K562 (cell line): ENCODE measurements at regions not wholly inside any gene's neighbourhood (a gene's known extent, or its start where the extent isn't known, plus 50 kb on each side); places are given as distances from the start of the nearest gene placed in this dataset.

Experiments used
- ATAC-seq: fragments of 200-7000 bp; cut with Tn5 transposase; 3 replicates; pipeline ENCODE4 v1.9.1; 2020; ENCODE audit warnings: moderate library complexity
- BruUV-seq: library from RNA; stranded (reverse); fragments of 400-500 nt; replicated peaks from 2 replicates; lab custom pipeline; 2021; lab: Mats Ljungman, UMichigan
- CTCF ChIA-PET: fragments of 300-600 bp; formaldehyde crosslinking; extraction: SDS; loops from one replicate; lab custom pipeline; 2021; ENCODE audit warnings: low intra/inter-chr PET ratio; lab: Yijun Ruan, JAX
- POLR2A ChIA-PET: fragments of 300-600, 350-650 bp; sonication (Branson Sonifier 250); formaldehyde crosslinking; extraction: SDS; loops from one replicate; lab custom pipeline; 2021; ENCODE audit warnings: antibody characterized with exemption, inconsistent platforms; lab: Yijun Ruan, JAX
- DNase-seq, 4 experiments: peaks; one replicate each; pipeline versions ENCODE4 v3.0.0 to v3.0.0-alpha.2; 2011 to 2018; ENCODE audit warnings: low spot score in 3 of 4, mixed read lengths in 3 of 4; ENCODE audit errors: extremely low read depth in 1 of 4
- FAIRE-seq: peaks from 2 replicates; lab custom pipeline; 2011; peaks lifted over from hg19 to GRCh38; lab: Jason Lieb, UNC
- H2AFZ ChIP-seq: 2 replicates; pipeline ENCODE4 v1.6.0; 2011; ENCODE audit warnings: low read depth, low read length, control low read depth, inconsistent platforms
- H3K27ac ChIP-seq: fragments of 200-600 bp; 3 replicates; pipeline ENCODE4 v1.8.0; 2011; ENCODE audit warnings: low read depth, mild to moderate bottlenecking, control low read depth, inconsistent platforms, low read length, moderate library complexity, mixed read lengths; ENCODE audit errors: extremely low read depth
- H3K27me3 ChIP-seq, 2 experiments: fragments of 300-600 bp in 1 of 2; 2 replicates in 1 of 2; 3 replicates in 1 of 2; pipeline versions ENCODE4 v1.6.0 to v1.8.0; 2011; ENCODE audit warnings: inconsistent platforms in 2 of 2, low read length in 2 of 2, mild to moderate bottlenecking in 1 of 2, mixed read lengths in 1 of 2, moderate library complexity in 1 of 2; ENCODE audit not compliant: control insufficient read depth in 2 of 2, insufficient read depth in 2 of 2
- H3K36me3 ChIP-seq: fragments of 300-600 bp; 3 replicates; pipeline ENCODE4 v1.8.0; 2011; ENCODE audit warnings: mild to moderate bottlenecking, low read length, inconsistent platforms; ENCODE audit not compliant: control insufficient read depth, insufficient read depth
- H3K4me1 ChIP-seq, 2 experiments: fragments of 200-600 bp in 1 of 2; replicated peaks in 1 of 2; 2 replicates in 1 of 2; 3 replicates in 1 of 2; pipeline versions ENCODE4 v1.5.1 to v1.8.0; 2011; ENCODE audit warnings: inconsistent platforms in 2 of 2, low read length in 2 of 2, mild to moderate bottlenecking in 1 of 2, mixed read lengths in 1 of 2, moderate library complexity in 1 of 2; ENCODE audit not compliant: control insufficient read depth in 2 of 2, insufficient read depth in 2 of 2
- H3K4me2 ChIP-seq: 2 replicates; pipeline ENCODE4 v1.6.1; 2011; ENCODE audit warnings: low read length, control low read depth, inconsistent platforms, mixed read lengths; ENCODE audit not compliant: insufficient read depth
- H3K4me3 ChIP-seq: fragments of 200-600 bp; sonication (generic), shearing (Covaris generic); 2 replicates; pipeline ENCODE4 v1.5.1; 2016; ENCODE audit warnings: control low read depth, inconsistent platforms
- H3K79me2 ChIP-seq: fragments of 200-600 bp; 3 replicates; pipeline ENCODE4 v1.8.0; 2011; ENCODE audit warnings: low read length, inconsistent platforms; ENCODE audit not compliant: control insufficient read depth, insufficient read depth
- H3K9ac ChIP-seq, 2 experiments: 2 replicates each; pipeline versions ENCODE4 v1.6.0 to v1.6.1; 2011; ENCODE audit warnings: low read depth in 2 of 2, low read length in 2 of 2, control low read depth in 1 of 2, inconsistent platforms in 1 of 2, mild to moderate bottlenecking in 1 of 2, mixed read lengths in 1 of 2; ENCODE audit not compliant: insufficient read depth in 1 of 2
- H3K9me1 ChIP-seq: one replicate; pipeline ENCODE4 v1.6.0; 2011; ENCODE audit warnings: inconsistent platforms, mild to moderate bottlenecking, low read length, moderate library complexity; ENCODE audit not compliant: control insufficient read depth, insufficient read depth
- H3K9me3 ChIP-seq: replicated peaks from 2 replicates; pipeline ENCODE4 v1.5.1; 2011; ENCODE audit warnings: low read depth, low read length, inconsistent platforms; ENCODE audit not compliant: control insufficient read depth, insufficient read depth
- H4K20me1 ChIP-seq: replicated peaks from 2 replicates; pipeline ENCODE4 v1.6.1; 2011; ENCODE audit warnings: low read length, inconsistent platforms, mixed read lengths; ENCODE audit not compliant: control insufficient read depth, insufficient read depth
- CHD4 ChIP-seq: fragments of 200-600 bp; sonication (generic); IDR thresholded peaks from 3 replicates; pipeline ENCODE4 v1.6.1; 2012; ENCODE audit warnings: low read depth, mild to moderate bottlenecking, mixed read lengths, low read length, inconsistent platforms; ENCODE audit not compliant: insufficient read depth, insufficient replicate concordance, poor library complexity, severe bottlenecking
- CSDE1 ChIP-seq, 2 experiments: fragments of 450-650 bp; IDR thresholded peaks; 2 replicates each; pipeline ENCODE4 v1.6.1; 2016; ENCODE audit warnings: mild to moderate bottlenecking in 1 of 2
- ETV5 ChIP-seq: sonication (generic); formaldehyde crosslinking; IDR thresholded peaks from 2 replicates; pipeline ENCODE4 v1.4.0; 2020; ENCODE audit warnings: low read depth, mild to moderate bottlenecking, missing genetic modification reagents
- LARP7 ChIP-seq: fragments of 450-650 bp; IDR thresholded peaks from 2 replicates; pipeline ENCODE4 v1.6.1; 2016
- RBM15 ChIP-seq: fragments of 200-400 bp; formaldehyde crosslinking; IDR thresholded peaks from 2 replicates; pipeline ENCODE4 v1.6.1; 2018; ENCODE audit warnings: mild to moderate bottlenecking, low read length, moderate library complexity; ENCODE audit not compliant: insufficient read depth
- SRF ChIP-seq, 2 experiments: fragments of 250-450, 450-650 bp in 1 of 2; sonication (Bioruptor Pico) in 1 of 2; sonication (generic) in 1 of 2; formaldehyde crosslinking; IDR thresholded peaks; 2 replicates each; pipeline versions ENCODE4 v1.5.0 to v1.5.1; 2020 to 2022; ENCODE audit warnings: mild to moderate bottlenecking in 1 of 2, missing genetic modification reagents in 1 of 2
- TAF15 ChIP-seq: fragments of 200-400 bp; formaldehyde crosslinking; IDR thresholded peaks from 2 replicates; pipeline ENCODE4 v1.6.1; 2017; ENCODE audit warnings: mild to moderate bottlenecking, low read depth, low read length, moderate library complexity
- ZNF146 ChIP-seq: IDR thresholded peaks from one replicate; pipeline ENCODE4 v1.6.1; 2018; ENCODE audit warnings: missing compliant biosample characterization; ENCODE audit not compliant: unreplicated experiment
- ZNF707 ChIP-seq: fragments of 250-450 bp; sonication (Bioruptor Pico); conservative IDR thresholded peaks from 2 replicates; pipeline ENCODE4 v1.8.0; 2022; ENCODE audit warnings: inconsistent platforms, mild to moderate bottlenecking, moderate library complexity
- ZNF780A ChIP-seq: fragments of 250-450 bp; sonication (Bioruptor Pico); IDR thresholded peaks from 2 replicates; pipeline ENCODE4 v1.5.0; 2021; ENCODE audit warnings: mild to moderate bottlenecking
- WGBS: fragments of 100-300 bp; shearing (Covaris generic); methylation state at CpG from one replicate; pipeline ENCODE4 v1.1.6; 2016; ENCODE audit warnings: low coverage, mixed read lengths; ENCODE audit not compliant: insufficient coverage; ENCODE audit errors: missing lambda C conversion rate; 5-methylcytosine and 5-hydroxymethylcytosine counted together
- in situ Hi-C: fragments of 300-500 bp; cut with MboI; formaldehyde crosslinking; loops from 4 replicates; pipeline ENCODE4 v1.15.0; 2018; ENCODE audit warnings: inconsistent platforms, mixed read lengths
- intact Hi-C: fragments of 100-400 bp; cut with micrococcal nuclease; formaldehyde crosslinking; loops from 2 replicates; pipeline ENCODE4 v1.14.2; 2022
- TF ChIP-seq, protein P1 (sequence below): fragments of 200-800 bp; sonication (Bioruptor generic); IDR thresholded peaks from 2 replicates; pipeline ENCODE4 v1.6.1; 2017; ENCODE audit warnings: missing genetic modification characterization, missing compliant biosample characterization

DNA sequence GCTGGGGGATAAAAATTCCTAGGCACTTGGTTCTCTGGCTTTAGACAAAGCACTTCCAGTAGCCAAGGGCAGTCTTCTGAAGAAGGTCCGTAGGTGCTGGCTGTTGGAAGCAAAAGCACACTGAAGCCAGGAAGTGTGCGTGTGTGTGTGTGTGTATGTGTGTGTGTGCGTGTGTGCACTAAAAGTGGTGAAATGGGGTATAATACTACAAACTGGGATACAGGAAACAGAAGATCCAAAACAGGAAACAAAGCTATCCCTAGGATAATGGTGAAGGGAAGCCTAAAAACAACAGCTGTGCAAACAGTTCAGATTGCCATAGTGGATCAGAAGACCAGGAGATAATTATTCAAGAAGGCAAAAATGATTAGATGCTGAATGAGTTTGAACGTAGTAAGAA, 103.4 kb downstream of the IL20RB start:
- Histone ChIP-seq H3K36me3 (no peaks in the 10 kb centered on the region), H3K4me1 (no peaks in the 10 kb centered on the region), H3K9me3 (no peaks in the 10 kb centered on the region), H3K4me3 (no peak overlapping the region), H3K27ac (no peak overlapping the region), H3K9ac (no peak overlapping the region), H4K20me1 (no peaks in the 10 kb centered on the region), H3K4me2 (no peak overlapping the region), H3K9me1 (no peaks in the 10 kb centered on the region), H3K79me2 (no peaks in the 10 kb centered on the region), H2AFZ (no peak overlapping the region), H3K27me3 (no peaks in the 10 kb centered on the region)
- POLR2A ChIA-PET: no interaction called here
- in situ Hi-C loops (no loop called here), intact Hi-C loops (no loop called here)
- CTCF ChIA-PET: no interaction called here
- no peak for TF ChIP-seq ETV5
- TF ChIP-seq SRF (CRISPR knock-in tag; IDR thresholded peaks at IDR 0.05): no peak
- no peak for TF ChIP-seq CSDE1 (IDR thresholded peaks at IDR 0.05)
- TF ChIP-seq RBM15: no peak
- TF ChIP-seq ZNF780A (CRISPR knock-in tag): no peak
- TF ChIP-seq CHD4: no peak
- TF ChIP-seq, protein P1, sequence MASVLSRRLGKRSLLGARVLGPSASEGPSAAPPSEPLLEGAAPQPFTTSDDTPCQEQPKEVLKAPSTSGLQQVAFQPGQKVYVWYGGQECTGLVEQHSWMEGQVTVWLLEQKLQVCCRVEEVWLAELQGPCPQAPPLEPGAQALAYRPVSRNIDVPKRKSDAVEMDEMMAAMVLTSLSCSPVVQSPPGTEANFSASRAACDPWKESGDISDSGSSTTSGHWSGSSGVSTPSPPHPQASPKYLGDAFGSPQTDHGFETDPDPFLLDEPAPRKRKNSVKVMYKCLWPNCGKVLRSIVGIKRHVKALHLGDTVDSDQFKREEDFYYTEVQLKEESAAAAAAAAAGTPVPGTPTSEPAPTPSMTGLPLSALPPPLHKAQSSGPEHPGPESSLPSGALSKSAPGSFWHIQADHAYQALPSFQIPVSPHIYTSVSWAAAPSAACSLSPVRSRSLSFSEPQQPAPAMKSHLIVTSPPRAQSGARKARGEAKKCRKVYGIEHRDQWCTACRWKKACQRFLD: no peak
- TF ChIP-seq ZNF707: no peak
- TF ChIP-seq LARP7: no peak
- no peak for TF ChIP-seq TAF15
- no peak for TF ChIP-seq ZNF146 (CRISPR knock-in tag)
- FAIRE-seq (no peak), DNase-seq (no peak), ATAC-seq (no peak)
- 0% methylated on average over 4 of the region's 4 CpGs for WGBS
- BruUV-seq: no TSS peak
